AG04449 (cell line): ENCODE measurements at regions not wholly inside any gene's neighbourhood (a gene's known extent, or its start where the extent isn't known, plus 50 kb on each side); places are given as distances from the start of the nearest gene placed in this dataset.

ENCODE experiments used
- CTCF ChIA-PET: fragments of 350-600 bp; formaldehyde crosslinking; extraction: SDS; loops from one replicate; lab custom pipeline; 2021; ENCODE audit warnings: antibody characterized with exemption; lab: Yijun Ruan, JAX
- POLR2A ChIA-PET: fragments of 400-600, 350-600 bp; formaldehyde crosslinking; extraction: SDS; loops from one replicate; lab custom pipeline; 2020; ENCODE audit warnings: antibody characterized with exemption, inconsistent platforms; lab: Yijun Ruan, JAX
- DNase-seq: peaks from one replicate; pipeline ENCODE4 v3.0.0-alpha.2; 2010; ENCODE audit warnings: low read depth, low spot score
- H3K4me3 ChIP-seq: 2 replicates; pipeline ENCODE4 v1.5.1; 2011; ENCODE audit warnings: low read depth, mild to moderate bottlenecking, control low read depth, low read length
- TF ChIP-seq, protein P1 (sequence below): IDR thresholded peaks from one replicate; pipeline ENCODE4 v1.5.1; 2011; ENCODE audit warnings: mild to moderate bottlenecking, moderate library complexity, low read length, control low read depth, inconsistent platforms; ENCODE audit not compliant: insufficient read depth; ENCODE audit errors: missing control alignments

DNA sequence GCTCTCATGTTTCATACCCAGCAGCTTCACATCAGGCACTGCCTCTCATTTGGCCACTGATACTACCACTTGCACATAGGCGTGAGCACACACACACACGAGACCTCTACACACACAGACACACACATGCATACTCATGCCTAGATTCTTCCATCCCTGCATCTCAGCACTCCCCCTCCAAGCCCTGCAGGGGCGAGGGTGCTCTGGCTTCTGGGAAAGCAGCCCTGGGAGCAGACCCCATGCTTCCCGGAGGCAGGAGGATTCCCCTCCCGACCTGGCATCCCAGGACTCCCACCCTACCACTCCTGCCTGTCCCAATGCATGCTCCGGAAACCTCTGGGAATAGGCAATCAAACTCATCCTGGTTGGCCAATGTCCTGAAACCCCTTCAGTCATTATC, 89.1 kb upstream of the SMNDC1 start:
- TF ChIP-seq, protein P1, sequence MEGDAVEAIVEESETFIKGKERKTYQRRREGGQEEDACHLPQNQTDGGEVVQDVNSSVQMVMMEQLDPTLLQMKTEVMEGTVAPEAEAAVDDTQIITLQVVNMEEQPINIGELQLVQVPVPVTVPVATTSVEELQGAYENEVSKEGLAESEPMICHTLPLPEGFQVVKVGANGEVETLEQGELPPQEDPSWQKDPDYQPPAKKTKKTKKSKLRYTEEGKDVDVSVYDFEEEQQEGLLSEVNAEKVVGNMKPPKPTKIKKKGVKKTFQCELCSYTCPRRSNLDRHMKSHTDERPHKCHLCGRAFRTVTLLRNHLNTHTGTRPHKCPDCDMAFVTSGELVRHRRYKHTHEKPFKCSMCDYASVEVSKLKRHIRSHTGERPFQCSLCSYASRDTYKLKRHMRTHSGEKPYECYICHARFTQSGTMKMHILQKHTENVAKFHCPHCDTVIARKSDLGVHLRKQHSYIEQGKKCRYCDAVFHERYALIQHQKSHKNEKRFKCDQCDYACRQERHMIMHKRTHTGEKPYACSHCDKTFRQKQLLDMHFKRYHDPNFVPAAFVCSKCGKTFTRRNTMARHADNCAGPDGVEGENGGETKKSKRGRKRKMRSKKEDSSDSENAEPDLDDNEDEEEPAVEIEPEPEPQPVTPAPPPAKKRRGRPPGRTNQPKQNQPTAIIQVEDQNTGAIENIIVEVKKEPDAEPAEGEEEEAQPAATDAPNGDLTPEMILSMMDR, result no peak
- no peak for DNase-seq
- no peak overlapping the region for H3K4me3 ChIP-seq
- CTCF ChIA-PET, result interaction anchor here (1.0 kb wide), 1 partner anchor 40 kb away, joined by 3 read pairs; no protein-coding TSS in a partner anchor
- POLR2A ChIA-PET, result no interaction called here

DNA sequence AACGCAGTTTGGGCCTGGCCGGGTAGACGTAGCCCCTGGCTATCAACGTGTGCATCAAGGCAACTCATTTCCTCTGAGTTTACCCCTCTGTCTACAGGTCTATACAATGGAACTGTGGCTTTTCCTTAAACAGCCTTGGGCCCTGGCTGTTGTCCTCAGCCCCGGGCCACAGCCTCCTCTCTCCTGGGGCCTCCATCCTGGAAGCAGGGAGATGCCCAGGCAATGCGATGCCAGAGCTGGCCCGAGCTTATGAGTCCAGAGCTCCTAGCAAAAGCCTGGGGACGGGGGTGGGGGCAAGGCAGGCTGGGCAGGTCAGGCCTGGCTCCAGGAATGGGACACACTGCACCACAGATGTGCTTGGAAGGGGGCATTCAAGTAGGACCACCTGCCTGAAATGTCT, 89.6 kb upstream of the SMNDC1 start:
- H3K4me3 ChIP-seq, result no peak overlapping the region
- CTCF ChIA-PET, result interaction anchor here (1.0 kb wide), 1 partner anchor 40 kb away, joined by 3 read pairs; no protein-coding TSS in a partner anchor
- TF ChIP-seq, protein P1, result no peak
- DNase-seq, result no peak
- POLR2A ChIA-PET, result no interaction called here

DNA sequence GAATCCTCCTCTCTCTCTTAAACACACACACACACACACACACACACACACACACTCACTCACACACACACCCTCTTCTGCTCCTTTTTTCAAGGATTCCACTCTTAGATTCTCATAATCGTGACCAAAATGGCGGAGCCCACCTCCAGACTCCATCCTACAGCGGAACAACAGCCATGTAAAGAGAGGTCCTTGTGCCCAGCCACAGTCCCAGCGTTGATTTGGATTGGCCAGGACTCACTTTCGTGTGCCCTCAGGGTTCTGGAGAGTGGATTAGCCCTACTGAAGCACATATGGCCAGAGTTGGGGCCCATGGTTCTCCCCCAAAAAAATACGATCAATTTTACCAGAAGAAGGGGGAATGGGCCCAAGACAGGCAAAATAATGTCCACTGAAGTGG, 90.2 kb upstream of the SMNDC1 start:
- TF ChIP-seq, protein P1, result no peak
- H3K4me3 ChIP-seq, result no peak overlapping the region
- ChIA-PET CTCF (interaction anchor here (1.0 kb wide), 1 partner anchor 41 kb away, joined by 3 read pairs; no protein-coding TSS in a partner anchor), POLR2A (no interaction called here)
- DNase-seq, result no peak

DNA sequence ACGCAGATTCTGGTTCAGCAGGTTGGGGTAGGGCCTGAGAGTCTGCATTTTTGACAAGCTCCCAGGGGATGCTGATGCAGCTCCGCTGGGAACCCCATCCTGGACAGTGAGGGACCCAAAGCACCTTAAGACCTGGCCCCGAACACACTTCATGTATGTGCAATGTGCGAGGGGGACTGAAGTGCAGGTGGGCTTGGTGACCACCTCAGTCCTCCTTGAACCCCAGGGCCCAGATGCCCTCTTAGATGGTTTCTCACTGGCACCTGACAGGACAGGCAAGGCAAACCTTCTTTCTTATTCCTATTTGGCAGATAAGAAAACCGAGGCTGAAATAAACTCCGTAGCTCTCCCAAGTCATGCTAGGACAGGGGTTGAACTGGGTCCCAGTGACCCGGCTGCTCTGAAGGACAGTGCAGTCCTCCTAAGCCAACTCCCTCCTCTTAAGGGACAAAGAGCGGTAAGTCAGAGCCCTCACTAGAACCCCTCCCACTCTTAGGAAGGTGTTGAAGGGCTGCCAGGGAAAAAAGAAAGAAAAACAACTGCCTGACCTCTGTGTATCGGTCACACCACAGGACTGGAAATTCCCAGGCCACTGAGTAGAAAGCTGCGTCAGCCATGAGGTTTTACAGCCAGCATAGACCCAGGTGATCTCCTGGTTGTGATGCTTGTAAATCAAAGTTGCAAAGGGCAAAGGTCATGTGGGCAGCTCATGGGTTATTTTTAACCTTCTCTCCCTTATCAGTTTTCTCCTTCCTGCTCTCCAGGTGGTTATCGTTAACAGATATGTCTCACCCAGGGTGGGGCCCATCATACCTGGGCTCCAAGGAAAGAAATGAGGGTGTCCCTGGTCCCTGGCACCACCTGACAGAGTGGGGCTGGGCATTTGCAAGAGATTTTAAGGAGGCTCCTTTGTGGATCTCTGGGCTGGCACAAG, 90.9 kb upstream of the SMNDC1 start:
- ChIA-PET CTCF (interaction anchor here (3.0 kb wide), 1 partner anchor 17 kb away, joined by 7 read pairs; no protein-coding TSS in a partner anchor), POLR2A (no interaction called here)
- DNase-seq, result peak; percentile 77
- H3K4me3 ChIP-seq, result no peak overlapping the region
- TF ChIP-seq, protein P1, result no peak

DNA sequence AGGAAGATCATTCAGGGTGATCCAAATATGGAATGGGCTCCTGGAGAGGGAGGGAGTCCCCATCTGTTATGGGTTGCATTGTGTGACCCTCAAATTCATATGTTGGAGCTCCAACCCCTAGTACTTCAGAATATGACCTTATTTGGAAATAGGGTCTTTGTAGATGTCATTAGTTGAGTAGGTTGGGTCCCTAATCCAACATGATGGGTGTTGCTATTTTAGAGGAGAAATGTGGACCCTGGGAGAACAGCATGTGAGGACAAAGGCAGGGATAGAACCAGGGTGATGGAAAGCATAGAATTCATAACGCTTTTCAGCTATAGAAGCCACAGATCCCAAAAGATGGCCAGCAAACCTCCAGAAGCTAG, 91.5 kb upstream of the SMNDC1 start:
- POLR2A ChIA-PET, result no interaction called here
- CTCF ChIA-PET, result interaction anchor here (0.8 to 3.0 kb wide), 3 partner anchors 14 to 100 kb away, joined by 3 to 7 read pairs (median 3); no protein-coding TSS in a partner anchor
- TF ChIP-seq, protein P1, result no peak
- no peak overlapping the region for H3K4me3 ChIP-seq
- DNase-seq, result no peak

DNA sequence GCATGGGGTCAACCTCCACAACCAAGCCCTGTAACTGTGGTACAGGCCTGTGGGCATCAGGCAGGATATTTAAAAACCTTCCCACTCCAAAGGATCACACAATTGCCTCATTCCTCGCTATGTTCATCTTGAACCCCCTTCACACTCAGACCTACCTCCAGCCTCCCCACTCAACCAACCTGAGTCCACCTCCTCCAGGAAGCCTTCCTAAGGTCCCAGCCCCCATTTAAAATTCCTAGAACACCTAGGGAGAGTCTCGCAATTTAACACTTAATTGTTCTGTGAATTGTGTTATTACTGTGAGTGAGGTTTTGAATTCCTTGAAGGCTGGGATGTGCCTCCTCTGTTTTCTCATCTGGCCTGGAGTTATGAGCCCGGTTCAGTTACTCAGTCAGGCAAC, 93.1 kb upstream of the SMNDC1 start:
- DNase-seq, result no peak
- POLR2A ChIA-PET, result interaction anchor here (2.0 kb wide), 1 partner anchor 13 kb away, joined by 5 read pairs; no protein-coding TSS in a partner anchor
- TF ChIP-seq, protein P1, result no peak
- H3K4me3 ChIP-seq, result no peak overlapping the region
- CTCF ChIA-PET, result interaction anchor here (1.6 to 3.0 kb wide), 2 partner anchors 15 to 149 kb away, joined by 6 to 7 read pairs; no protein-coding TSS in a partner anchor
